ENCODE measurements at regions not wholly inside any gene's neighbourhood (a gene's known extent, or its start where the extent isn't known, plus 50 kb on each side); places are given as distances from the start of the nearest gene placed in this dataset.

GRCh38 chr11:40037005-40037404, 1422.4 kb downstream of the LRRC4C start:
- H2AFZ ChIP-seq (ENCODE audit: low read length), result no peak overlapping the region
- H4K20me1 ChIP-seq (ENCODE audit: insufficient read depth, low read length), result no peaks in the 10 kb centered on the region
- no peaks in the 10 kb centered on the region for H3K27me3 ChIP-seq (ENCODE audit: insufficient read depth, low read length)
- peaks cover 3% of the 10 kb centered on the region for H3K9me3 ChIP-seq (ENCODE audit: low read depth, low read length)
- H3K4me1 ChIP-seq (ENCODE audit: insufficient read depth, low read length), result no peaks in the 10 kb centered on the region
- no peak overlapping the region for H3K27ac ChIP-seq (ENCODE audit: low read depth, low read length)
- TF ChIP-seq CTCF (IDR thresholded peaks at IDR 0.05; ENCODE audit: extremely low read depth, low read depth, low read length), result no peak
- DNase-seq (ENCODE audit: insufficient read length, low spot score, missing footprints), result no peak
- no peak overlapping the region for H3K4me2 ChIP-seq (ENCODE audit: insufficient read depth, low read length)
- H3K79me2 ChIP-seq (ENCODE audit: insufficient read depth, low read length), result no peaks in the 10 kb centered on the region
- no peak overlapping the region for H3K4me3 ChIP-seq (ENCODE audit: insufficient read depth, low read length)
- no peaks in the 10 kb centered on the region for H3K36me3 ChIP-seq (ENCODE audit: insufficient read depth, low read length)

GRCh38 chr11:40032331-40032730, 1427.1 kb downstream of the LRRC4C start:
- Histone ChIP-seq H3K4me1 (ENCODE audit: insufficient read depth, low read length) (no peaks in the 10 kb centered on the region), H3K9me3 (ENCODE audit: low read depth, low read length) (peaks cover 8% of the 10 kb centered on the region), H3K79me2 (ENCODE audit: insufficient read depth, low read length) (no peaks in the 10 kb centered on the region), H3K27me3 (ENCODE audit: insufficient read depth, low read length) (no peaks in the 10 kb centered on the region), H3K4me3 (ENCODE audit: insufficient read depth, low read length) (no peak overlapping the region), H3K27ac (ENCODE audit: low read depth, low read length) (no peak overlapping the region), H2AFZ (ENCODE audit: low read length) (no peak overlapping the region), H3K4me2 (ENCODE audit: insufficient read depth, low read length) (no peak overlapping the region), H4K20me1 (ENCODE audit: insufficient read depth, low read length) (no peaks in the 10 kb centered on the region), H3K36me3 (ENCODE audit: insufficient read depth, low read length) (no peaks in the 10 kb centered on the region)
- DNase-seq (ENCODE audit: insufficient read length, low spot score, missing footprints), result no peak
- TF ChIP-seq CTCF (IDR thresholded peaks at IDR 0.05; ENCODE audit: extremely low read depth, low read depth, low read length), result no peak

- no peak overlapping the region for H3K4me2 ChIP-seq (ENCODE audit: insufficient read depth, low read length)
- H4K20me1 ChIP-seq (ENCODE audit: insufficient read depth, low read length), result no peaks in the 10 kb centered on the region
- H3K27me3 ChIP-seq (ENCODE audit: insufficient read depth, low read length), result no peaks in the 10 kb centered on the region
- no peak overlapping the region for H3K27ac ChIP-seq (ENCODE audit: low read depth, low read length)
- no peak overlapping the region for H2AFZ ChIP-seq (ENCODE audit: low read length)
- no peaks in the 10 kb centered on the region for H3K79me2 ChIP-seq (ENCODE audit: insufficient read depth, low read length)
- no peak for DNase-seq (ENCODE audit: insufficient read length, low spot score, missing footprints)
- no peak for TF ChIP-seq CTCF (IDR thresholded peaks at IDR 0.05; ENCODE audit: extremely low read depth, low read depth, low read length)
- no peak overlapping the region for H3K4me3 ChIP-seq (ENCODE audit: insufficient read depth, low read length)
- H3K9me3 ChIP-seq (ENCODE audit: low read depth, low read length), result peaks cover 5% of the 10 kb centered on the region
- H3K4me1 ChIP-seq (ENCODE audit: insufficient read depth, low read length), result no peaks in the 10 kb centered on the region
- no peaks in the 10 kb centered on the region for H3K36me3 ChIP-seq (ENCODE audit: insufficient read depth, low read length)
Observed at GRCh38 chr11:40030867-40031266, 1428.6 kb downstream of the LRRC4C start.

GRCh38 chr11:40029391-40029790, 1430.1 kb downstream of the LRRC4C start:
- no peaks in the 10 kb centered on the region for H3K27me3 ChIP-seq (ENCODE audit: insufficient read depth, low read length)
- no peaks in the 10 kb centered on the region for H3K79me2 ChIP-seq (ENCODE audit: insufficient read depth, low read length)
- no peak overlapping the region for H3K27ac ChIP-seq (ENCODE audit: low read depth, low read length)
- no peak for TF ChIP-seq CTCF (IDR thresholded peaks at IDR 0.05; ENCODE audit: extremely low read depth, low read depth, low read length)
- H2AFZ ChIP-seq (ENCODE audit: low read length), result no peak overlapping the region
- no peaks in the 10 kb centered on the region for H4K20me1 ChIP-seq (ENCODE audit: insufficient read depth, low read length)
- DNase-seq (ENCODE audit: insufficient read length, low spot score, missing footprints), result no peak
- no peaks in the 10 kb centered on the region for H3K4me1 ChIP-seq (ENCODE audit: insufficient read depth, low read length)
- H3K4me3 ChIP-seq (ENCODE audit: insufficient read depth, low read length), result no peak overlapping the region
- no peak overlapping the region for H3K4me2 ChIP-seq (ENCODE audit: insufficient read depth, low read length)
- no peaks in the 10 kb centered on the region for H3K36me3 ChIP-seq (ENCODE audit: insufficient read depth, low read length)
- peaks cover 5% of the 10 kb centered on the region for H3K9me3 ChIP-seq (ENCODE audit: low read depth, low read length)

Measured in osteoblast (primary cell).